ENCODE measurements at regions not wholly inside any gene's neighbourhood (a gene's known extent, or its start where the extent isn't known, plus 50 kb on each side); places are given as distances from the start of the nearest gene placed in this dataset.

GRCh38 chr2:13923823-13924222 lies 708.7 kb upstream of the LRATD1 start (continued):
- TF ChIP-seq, protein P1, sequence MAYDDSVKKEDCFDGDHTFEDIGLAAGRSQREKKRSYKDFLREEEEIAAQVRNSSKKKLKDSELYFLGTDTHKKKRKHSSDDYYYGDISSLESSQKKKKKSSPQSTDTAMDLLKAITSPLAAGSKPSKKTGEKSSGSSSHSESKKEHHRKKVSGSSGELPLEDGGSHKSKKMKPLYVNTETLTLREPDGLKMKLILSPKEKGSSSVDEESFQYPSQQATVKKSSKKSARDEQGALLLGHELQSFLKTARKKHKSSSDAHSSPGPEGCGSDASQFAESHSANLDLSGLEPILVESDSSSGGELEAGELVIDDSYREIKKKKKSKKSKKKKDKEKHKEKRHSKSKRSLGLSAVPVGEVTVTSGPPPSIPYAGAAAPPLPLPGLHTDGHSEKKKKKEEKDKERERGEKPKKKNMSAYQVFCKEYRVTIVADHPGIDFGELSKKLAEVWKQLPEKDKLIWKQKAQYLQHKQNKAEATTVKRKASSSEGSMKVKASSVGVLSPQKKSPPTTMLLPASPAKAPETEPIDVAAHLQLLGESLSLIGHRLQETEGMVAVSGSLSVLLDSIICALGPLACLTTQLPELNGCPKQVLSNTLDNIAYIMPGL (CRISPR knock-in tag; IDR thresholded peaks at IDR 0.05) = no peak
- TF ChIP-seq ZNF416 (CRISPR knock-in tag; IDR thresholded peaks at IDR 0.05) = no peak

DNA sequence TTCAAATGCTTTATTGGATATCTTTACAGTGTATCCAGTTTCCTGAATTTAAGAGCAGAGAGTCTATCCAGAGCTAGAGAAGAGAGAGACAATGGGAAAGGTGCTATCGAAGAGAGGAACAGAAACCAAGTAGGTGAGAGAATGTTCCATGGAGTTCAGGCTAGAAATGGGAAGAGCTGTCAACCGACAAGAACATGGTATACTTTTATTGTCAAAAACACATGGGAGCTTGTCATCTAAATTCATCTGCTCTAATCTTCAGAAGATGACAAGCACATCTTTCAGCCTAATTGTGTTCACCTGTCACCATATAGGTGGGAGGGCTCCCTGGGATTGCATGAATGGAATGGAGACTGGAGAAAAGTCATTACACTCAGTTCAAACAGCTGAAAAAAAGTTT lies 690.4 kb upstream of the LRATD1 start:
- H3K36me3 Mint-ChIP-seq = no peaks in the 10 kb centered on the region
- POLR2A ChIA-PET = no interaction called here

More for the DNA sequence above, 690.4 kb upstream of the LRATD1 start:
- CTCF ChIA-PET = no interaction called here
- H3K27me3 Mint-ChIP-seq (ENCODE audit: low read depth) = no peaks in the 10 kb centered on the region
- H3K4me1 Mint-ChIP-seq = no peaks in the 10 kb centered on the region
- H3K4me3 Mint-ChIP-seq = no peak overlapping the region
- DNase-seq (ENCODE audit: low spot score) (no peak), ATAC-seq (no peak)
- no peaks in the 10 kb centered on the region for H3K9me3 Mint-ChIP-seq
- TF ChIP-seq, protein P2, sequence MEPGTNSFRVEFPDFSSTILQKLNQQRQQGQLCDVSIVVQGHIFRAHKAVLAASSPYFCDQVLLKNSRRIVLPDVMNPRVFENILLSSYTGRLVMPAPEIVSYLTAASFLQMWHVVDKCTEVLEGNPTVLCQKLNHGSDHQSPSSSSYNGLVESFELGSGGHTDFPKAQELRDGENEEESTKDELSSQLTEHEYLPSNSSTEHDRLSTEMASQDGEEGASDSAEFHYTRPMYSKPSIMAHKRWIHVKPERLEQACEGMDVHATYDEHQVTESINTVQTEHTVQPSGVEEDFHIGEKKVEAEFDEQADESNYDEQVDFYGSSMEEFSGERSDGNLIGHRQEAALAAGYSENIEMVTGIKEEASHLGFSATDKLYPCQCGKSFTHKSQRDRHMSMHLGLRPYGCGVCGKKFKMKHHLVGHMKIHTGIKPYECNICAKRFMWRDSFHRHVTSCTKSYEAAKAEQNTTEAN (CRISPR knock-in tag; IDR thresholded peaks at IDR 0.05) = no peak
- TF ChIP-seq PREB (CRISPR knock-in tag; IDR thresholded peaks at IDR 0.05; ENCODE audit: borderline replicate concordance) (no peak), NR3C1 (CRISPR knock-in tag; conservative IDR thresholded peaks at IDR 0.05; ENCODE audit: low read depth) (no peak), TEAD4 (CRISPR knock-in tag; IDR thresholded peaks at IDR 0.05) (no peak), TP53 (CRISPR knock-in tag; IDR thresholded peaks at IDR 0.05) (no peak), AR (CRISPR knock-in tag; IDR thresholded peaks at IDR 0.05) (no peak), CBFB (CRISPR knock-in tag; IDR thresholded peaks at IDR 0.05; ENCODE audit: low read depth) (no peak), ZNF532 (CRISPR knock-in tag; IDR thresholded peaks at IDR 0.05; ENCODE audit: borderline replicate concordance) (no peak), JUN (CRISPR knock-in tag; IDR thresholded peaks at IDR 0.05) (no peak), STAT6 (CRISPR knock-in tag; conservative IDR thresholded peaks at IDR 0.05; ENCODE audit: low read depth) (no peak), CREM (CRISPR knock-in tag; IDR thresholded peaks at IDR 0.05) (no peak), ESRRA (CRISPR knock-in tag; IDR thresholded peaks at IDR 0.05; ENCODE audit: borderline replicate concordance) (no peak)
- TF ChIP-seq, protein P1 (CRISPR knock-in tag; IDR thresholded peaks at IDR 0.05) = no peak
- no peak overlapping the region for H3K27ac Mint-ChIP-seq

Measured in WTC11 (cell line).